BJ (cell line): ENCODE measurements at regions not wholly inside any gene's neighbourhood (a gene's known extent, or its start where the extent isn't known, plus 50 kb on each side); places are given as distances from the start of the nearest gene placed in this dataset.

Experiments used
- CTCF ChIA-PET: fragments of 350-600 bp; formaldehyde crosslinking; extraction: SDS; loops from one replicate; lab custom pipeline; 2021; ENCODE audit warnings: antibody characterized with exemption, inconsistent platforms; lab: Yijun Ruan, JAX
- POLR2A ChIA-PET: fragments of 300-600 bp; sonication (Branson Sonifier 250); formaldehyde crosslinking; extraction: SDS; loops from one replicate; lab custom pipeline; 2021; ENCODE audit warnings: antibody characterized with exemption; lab: Charles Lee
- DNase-seq: peaks from one replicate; pipeline ENCODE4 v3.0.0-alpha.2; 2011; ENCODE audit warnings: low read depth
- H3K27me3 ChIP-seq: 2 replicates; pipeline ENCODE4 v1.6.0; 2011; ENCODE audit warnings: low read length; ENCODE audit not compliant: control insufficient read depth, insufficient read depth
- H3K36me3 ChIP-seq: 2 replicates; pipeline ENCODE4 v1.5.1; 2011; ENCODE audit warnings: low read length; ENCODE audit not compliant: control insufficient read depth, insufficient read depth
- H3K4me3 ChIP-seq: 2 replicates; pipeline ENCODE4 v1.5.1; 2011; ENCODE audit warnings: low read depth, mild to moderate bottlenecking, control low read depth, low read length
- CTCF ChIP-seq: IDR thresholded peaks from 2 replicates; pipeline ENCODE4 v1.5.1; 2011; ENCODE audit warnings: low read depth, mild to moderate bottlenecking, control low read depth, inconsistent platforms, low read length, moderate library complexity; ENCODE audit not compliant: insufficient read depth

- Histone ChIP-seq H3K36me3 (no peaks in the 10 kb centered on the region), H3K27me3 (no peaks in the 10 kb centered on the region), H3K4me3 (no peak overlapping the region)
- DNase-seq: no peak
- ChIA-PET CTCF (no interaction called here), POLR2A (no interaction called here)
- no peak for TF ChIP-seq CTCF
Measured at GRCh38 chr5:163855754-163856153, 350.3 kb downstream of the MAT2B start.

GRCh38 chr5:163861670-163862069 lies 356.3 kb downstream of the MAT2B start:
- CTCF ChIA-PET: interaction anchor here (0.6 kb wide), 1 partner anchor 537 kb away, joined by 3 read pairs; no protein-coding TSS in a partner anchor
- Histone ChIP-seq H3K36me3 (no peaks in the 10 kb centered on the region), H3K27me3 (no peaks in the 10 kb centered on the region), H3K4me3 (no peak overlapping the region)
- POLR2A ChIA-PET: no interaction called here
- DNase-seq: no peak
- no peak for TF ChIP-seq CTCF

GRCh38 chr5:163867324-163867723 lies 361.9 kb downstream of the MAT2B start:
- Histone ChIP-seq H3K36me3 (no peaks in the 10 kb centered on the region), H3K4me3 (no peak overlapping the region), H3K27me3 (no peaks in the 10 kb centered on the region)
- no peak for DNase-seq
- CTCF ChIA-PET: no interaction called here
- POLR2A ChIA-PET: no interaction called here
- no peak for TF ChIP-seq CTCF

- no peaks in the 10 kb centered on the region for H3K27me3 ChIP-seq
- ChIA-PET POLR2A (no interaction called here), CTCF (no interaction called here)
- H3K4me3 ChIP-seq: no peak overlapping the region
- H3K36me3 ChIP-seq: no peaks in the 10 kb centered on the region
- DNase-seq: no peak
- no peak for TF ChIP-seq CTCF
Measured at GRCh38 chr5:163867738-163868137, 362.3 kb downstream of the MAT2B start.

GRCh38 chr5:163869581-163869980 lies 364.2 kb downstream of the MAT2B start:
- no peak for DNase-seq
- no peaks in the 10 kb centered on the region for H3K27me3 ChIP-seq
- no peak for TF ChIP-seq CTCF
- ChIA-PET CTCF (no interaction called here), POLR2A (no interaction called here)
- no peaks in the 10 kb centered on the region for H3K36me3 ChIP-seq
- H3K4me3 ChIP-seq: no peak overlapping the region
